A549 (cell line): ENCODE measurements at regions not wholly inside any gene's neighbourhood (a gene's known extent, or its start where the extent isn't known, plus 50 kb on each side); places are given as distances from the start of the nearest gene placed in this dataset.

Source experiments
- ATAC-seq, 2 experiments: fragments of 200-7000 bp in 1 of 2; fragments of >200 bp in 1 of 2; cut with Nextera tagmentation in 1 of 2; cut with Tn5 transposase in 1 of 2; 3 replicates each; pipeline versions ENCODE4 v1.8.0 to v1.9.1; 2018 to 2020; ENCODE audit warnings: mild to moderate bottlenecking in 1 of 2, moderate library complexity in 1 of 2
- CTCF ChIA-PET: fragments of 300-600 bp; sonication (Branson Sonifier 250); formaldehyde crosslinking; extraction: SDS; loops from one replicate; lab custom pipeline; 2021; ENCODE audit warnings: antibody characterized with exemption, inconsistent platforms; lab: Yijun Ruan, JAX
- POLR2A ChIA-PET: fragments of 350-600 bp; formaldehyde crosslinking; extraction: SDS; loops from one replicate; lab custom pipeline; 2021; ENCODE audit warnings: antibody characterized with exemption, inconsistent platforms; lab: Yijun Ruan, JAX
- DNase-seq, 2 experiments: peaks; one replicate each; pipeline versions ENCODE4 v3.0.0 to v3.0.0-alpha.2; 2011 to 2016; ENCODE audit warnings: low read depth in 1 of 2, low spot score in 1 of 2
- FAIRE-seq: peaks from 2 replicates; lab custom pipeline; 2011; peaks lifted over from hg19 to GRCh38; lab: Jason Lieb, UNC
- H3K27ac ChIP-seq, 2 experiments: fragments of >200 bp; sonication (Bioruptor Twin); formaldehyde crosslinking; 3 replicates each; pipeline ENCODE4 v1.5.1; 2016 to 2017
- H3K4me1 ChIP-seq: fragments of >200 bp; sonication (Bioruptor Twin); formaldehyde crosslinking; 3 replicates; pipeline ENCODE4 v1.6.1; 2016
- H3K4me2 ChIP-seq: fragments of >200 bp; sonication (Bioruptor Twin); formaldehyde crosslinking; 3 replicates; pipeline ENCODE4 v1.6.1; 2016
- H3K4me3 ChIP-seq: fragments of >200 bp; sonication (Bioruptor Twin); formaldehyde crosslinking; 3 replicates; pipeline ENCODE4 v1.5.1; 2016
- H3K9me3 ChIP-seq: fragments of >200 bp; sonication (Bioruptor Twin); formaldehyde crosslinking; 3 replicates; pipeline ENCODE4 v1.6.1; 2016
- BHLHE40 ChIP-seq: IDR thresholded peaks from 2 replicates; pipeline ENCODE4 v1.6.1; 2012; ENCODE audit warnings: low read depth, low read length, inconsistent platforms
- CHD4 ChIP-seq: fragments of 200-600 bp; sonication (generic); IDR thresholded peaks from 2 replicates; pipeline ENCODE4 v1.6.1; 2016; ENCODE audit warnings: antibody characterized with exemption, mild to moderate bottlenecking, borderline replicate concordance
- HDAC2 ChIP-seq: fragments of 200-600 bp; sonication (generic); IDR thresholded peaks from 2 replicates; pipeline ENCODE4 v1.6.1; 2016
- HMGXB4 ChIP-seq: fragments of 250-450 bp; sonication (Bioruptor Pico); IDR thresholded peaks from 2 replicates; pipeline ENCODE4 v1.5.0; 2021; ENCODE audit warnings: mild to moderate bottlenecking, moderate library complexity, borderline replicate concordance
- HOXA7 ChIP-seq: fragments of 250-450 bp; sonication (Bioruptor Pico); IDR thresholded peaks from 2 replicates; pipeline ENCODE4 v1.5.0; 2020; ENCODE audit warnings: mild to moderate bottlenecking, moderate library complexity
- HOXB5 ChIP-seq: fragments of 250-450 bp; sonication (Bioruptor Pico); IDR thresholded peaks from 2 replicates; pipeline ENCODE4 v1.5.0; 2020; ENCODE audit warnings: mild to moderate bottlenecking, moderate library complexity
- MAFK ChIP-seq: fragments of 450-650 bp; IDR thresholded peaks from 2 replicates; pipeline ENCODE4 v1.6.1; 2014; ENCODE audit not compliant: partially characterized antibody
- MYC ChIP-seq: IDR thresholded peaks from 2 replicates; pipeline ENCODE4 v1.6.1; 2012; ENCODE audit warnings: mild to moderate bottlenecking, inconsistent platforms, low read length, improper control_type of control experiment, borderline replicate concordance
- NFE2L2 ChIP-seq: fragments of 150-350 bp; conservative IDR thresholded peaks from 2 replicates; pipeline ENCODE4 v1.6.1; 2014; ENCODE audit warnings: low read length
- PHF8 ChIP-seq: fragments of 200-600 bp; sonication (generic); IDR thresholded peaks from 2 replicates; pipeline ENCODE4 v1.6.1; 2016; ENCODE audit warnings: low read depth, mild to moderate bottlenecking, antibody characterized with exemption, moderate library complexity, borderline replicate concordance
- POLR2AphosphoS2 ChIP-seq: conservative IDR thresholded peaks from 2 replicates; pipeline ENCODE4 v1.6.1; 2012; ENCODE audit warnings: low read length, improper control_type of control experiment, inconsistent platforms
- RCOR1 ChIP-seq: fragments of 150-350 bp; IDR thresholded peaks from 2 replicates; pipeline ENCODE4 v1.6.1; 2014; ENCODE audit warnings: antibody characterized with exemption, low read length, low read depth
- RNF2 ChIP-seq: fragments of 200-600 bp; sonication (generic); IDR thresholded peaks from 2 replicates; pipeline ENCODE4 v1.6.1; 2016; ENCODE audit warnings: low read depth, mild to moderate bottlenecking, antibody characterized with exemption, moderate library complexity, borderline replicate concordance
- SREBF2 ChIP-seq: fragments of 450-650 bp; IDR thresholded peaks from 2 replicates; pipeline ENCODE4 v1.6.1; 2014; ENCODE audit warnings: mild to moderate bottlenecking, moderate library complexity
- ZC3H11A ChIP-seq: fragments of 450-650 bp; IDR thresholded peaks from 2 replicates; pipeline ENCODE4 v1.6.1; 2014; ENCODE audit warnings: antibody characterized with exemption, mild to moderate bottlenecking
- ZSCAN20 ChIP-seq: fragments of 250-450 bp; sonication (Bioruptor Pico); IDR thresholded peaks from 2 replicates; pipeline ENCODE4 v1.8.0; 2022; ENCODE audit warnings: mild to moderate bottlenecking, moderate library complexity
- WGBS: methylation state at CpG from one replicate; pipeline ENCODE4 v1.1.6; 2017; ENCODE audit errors: missing lambda C conversion rate; 5-methylcytosine and 5-hydroxymethylcytosine counted together
- TF ChIP-seq, protein P1 (sequence below): fragments of >200 bp; sonication (Bioruptor Twin); formaldehyde crosslinking; IDR thresholded peaks from 3 replicates; pipeline ENCODE4 v1.6.1; 2016
- TF ChIP-seq, protein P2 (sequence below): IDR thresholded peaks from 2 replicates; pipeline ENCODE4 v1.6.1; 2012
- TF ChIP-seq, protein P3 (sequence below): fragments of 450-650 bp; IDR thresholded peaks from 2 replicates; pipeline ENCODE4 v1.6.1; 2014; ENCODE audit warnings: antibody characterized with exemption

DNA sequence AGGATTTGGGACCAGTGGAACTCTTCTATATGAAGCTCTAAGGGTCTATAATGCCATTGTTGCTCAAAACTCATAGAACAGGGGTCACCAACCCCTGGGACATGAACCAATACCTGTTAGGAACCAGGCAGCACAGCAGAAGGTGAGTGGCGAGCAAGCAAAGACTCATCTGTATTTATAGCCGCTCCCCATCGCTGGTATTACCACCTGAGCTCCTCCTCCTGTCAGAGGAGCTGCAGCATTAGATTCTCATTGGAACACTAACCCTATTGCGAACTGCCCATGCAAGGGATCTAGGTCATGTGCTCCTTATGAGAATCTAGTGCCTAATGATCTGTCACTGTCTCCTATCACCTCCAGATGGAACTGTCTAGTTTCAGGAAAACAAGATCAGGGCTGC, 237.5 kb downstream of the C6orf118 start:
- H3K4me3 ChIP-seq, result no peak overlapping the region
- no peak overlapping the region for H3K4me2 ChIP-seq
- ChIA-PET CTCF (interaction anchor here (0.8 kb wide), 1 partner anchor 106 kb away, joined by 3 read pairs; no protein-coding TSS in a partner anchor), POLR2A (no interaction called here)
- no peak overlapping the region for H3K27ac ChIP-seq
- H3K4me1 ChIP-seq, result no peaks in the 10 kb centered on the region
- WGBS, result 32% methylated on average over 3 of the region's 4 CpGs
- FAIRE-seq (no peak), ATAC-seq (no peak), DNase-seq (no peak)
- TF ChIP-seq RNF2, result no peak
- TF ChIP-seq ZSCAN20 (CRISPR knock-in tag), result no peak
- TF ChIP-seq MYC, result no peak
- no peak for TF ChIP-seq SREBF2
- TF ChIP-seq, protein P1, sequence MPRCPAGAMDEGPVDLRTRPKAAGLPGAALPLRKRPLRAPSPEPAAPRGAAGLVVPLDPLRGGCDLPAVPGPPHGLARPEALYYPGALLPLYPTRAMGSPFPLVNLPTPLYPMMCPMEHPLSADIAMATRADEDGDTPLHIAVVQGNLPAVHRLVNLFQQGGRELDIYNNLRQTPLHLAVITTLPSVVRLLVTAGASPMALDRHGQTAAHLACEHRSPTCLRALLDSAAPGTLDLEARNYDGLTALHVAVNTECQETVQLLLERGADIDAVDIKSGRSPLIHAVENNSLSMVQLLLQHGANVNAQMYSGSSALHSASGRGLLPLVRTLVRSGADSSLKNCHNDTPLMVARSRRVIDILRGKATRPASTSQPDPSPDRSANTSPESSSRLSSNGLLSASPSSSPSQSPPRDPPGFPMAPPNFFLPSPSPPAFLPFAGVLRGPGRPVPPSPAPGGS, result no peak
- H3K9me3 ChIP-seq, result no peaks in the 10 kb centered on the region

GRCh38 chr6:165060720-165061119, 248.7 kb downstream of the C6orf118 start:
- POLR2A ChIA-PET, result no interaction called here
- H3K4me3 ChIP-seq, result no peak overlapping the region
- WGBS, result 29% methylated on average over 3 of the region's 3 CpGs
- no peak overlapping the region for H3K4me2 ChIP-seq
- TF ChIP-seq, protein P2, sequence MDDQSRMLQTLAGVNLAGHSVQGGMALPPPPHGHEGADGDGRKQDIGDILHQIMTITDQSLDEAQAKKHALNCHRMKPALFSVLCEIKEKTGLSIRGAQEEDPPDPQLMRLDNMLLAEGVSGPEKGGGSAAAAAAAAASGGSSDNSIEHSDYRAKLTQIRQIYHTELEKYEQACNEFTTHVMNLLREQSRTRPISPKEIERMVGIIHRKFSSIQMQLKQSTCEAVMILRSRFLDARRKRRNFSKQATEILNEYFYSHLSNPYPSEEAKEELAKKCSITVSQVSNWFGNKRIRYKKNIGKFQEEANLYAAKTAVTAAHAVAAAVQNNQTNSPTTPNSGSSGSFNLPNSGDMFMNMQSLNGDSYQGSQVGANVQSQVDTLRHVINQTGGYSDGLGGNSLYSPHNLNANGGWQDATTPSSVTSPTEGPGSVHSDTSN, result no peak
- TF ChIP-seq NFE2L2, result no peak
- no peaks in the 10 kb centered on the region for H3K4me1 ChIP-seq
- H3K27ac ChIP-seq, result no peak overlapping the region
- ATAC-seq (no peak), DNase-seq (no peak), FAIRE-seq (no peak)
- CTCF ChIA-PET, result no interaction called here
- no peaks in the 10 kb centered on the region for H3K9me3 ChIP-seq

DNA sequence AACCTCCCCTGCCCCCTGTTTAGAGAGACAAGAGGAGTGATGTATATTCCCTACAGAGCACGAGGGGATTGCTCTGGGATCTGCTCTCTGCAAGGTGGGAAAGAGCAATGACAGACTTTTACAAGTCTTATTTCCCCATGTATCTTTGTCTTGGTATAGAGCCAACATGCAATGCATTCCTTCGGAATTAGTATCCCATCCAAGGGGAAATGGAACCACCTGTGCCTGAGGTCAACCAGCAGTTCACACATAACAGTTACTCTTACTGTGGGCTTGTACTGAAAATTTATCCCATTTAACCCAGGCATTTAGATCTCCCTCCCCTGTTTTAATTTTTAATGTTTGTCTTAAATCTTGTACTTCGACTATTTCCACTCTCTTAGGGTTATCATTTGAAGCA, 250.4 kb downstream of the C6orf118 start:
- no peak for DNase-seq

More for the DNA sequence above, 250.4 kb downstream of the C6orf118 start:
- ATAC-seq (no peak), FAIRE-seq (no peak)
- WGBS, result 44% methylated on average over 2 of the region's 3 CpGs
- H3K4me1 ChIP-seq, result no peaks in the 10 kb centered on the region
- no peak for TF ChIP-seq CHD4
- no peak for TF ChIP-seq BHLHE40
- no peak for TF ChIP-seq HDAC2
- no peak for TF ChIP-seq HOXB5 (CRISPR knock-in tag)
- no peak for TF ChIP-seq ZC3H11A
- no peak for TF ChIP-seq HMGXB4
- no peak for TF ChIP-seq MAFK
- no peak for TF ChIP-seq POLR2AphosphoS2
- no peak for TF ChIP-seq RCOR1
- TF ChIP-seq HOXA7 (CRISPR knock-in tag), result no peak
- TF ChIP-seq PHF8, result no peak
- TF ChIP-seq, protein P3, sequence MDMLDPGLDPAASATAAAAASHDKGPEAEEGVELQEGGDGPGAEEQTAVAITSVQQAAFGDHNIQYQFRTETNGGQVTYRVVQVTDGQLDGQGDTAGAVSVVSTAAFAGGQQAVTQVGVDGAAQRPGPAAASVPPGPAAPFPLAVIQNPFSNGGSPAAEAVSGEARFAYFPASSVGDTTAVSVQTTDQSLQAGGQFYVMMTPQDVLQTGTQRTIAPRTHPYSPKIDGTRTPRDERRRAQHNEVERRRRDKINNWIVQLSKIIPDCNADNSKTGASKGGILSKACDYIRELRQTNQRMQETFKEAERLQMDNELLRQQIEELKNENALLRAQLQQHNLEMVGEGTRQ, result no peak
- TF ChIP-seq ZSCAN20 (CRISPR knock-in tag), result no peak
- no peaks in the 10 kb centered on the region for H3K9me3 ChIP-seq
- H3K4me3 ChIP-seq, result no peak overlapping the region
- H3K27ac ChIP-seq, result no peak overlapping the region
- ChIA-PET POLR2A (no interaction called here), CTCF (no interaction called here)
- H3K4me2 ChIP-seq, result no peak overlapping the region
